DND-41 (cell line): ENCODE measurements at regions not wholly inside any gene's neighbourhood (a gene's known extent, or its start where the extent isn't known, plus 50 kb on each side); places are given as distances from the start of the nearest gene placed in this dataset.

Source experiments
- ATAC-seq: fragments of 200-7000 bp; cut with Tn5 transposase; 3 replicates; pipeline ENCODE4 v1.9.1; 2021; ENCODE audit warnings: low read depth; ENCODE audit not compliant: insufficient read depth
- DNase-seq: peaks from one replicate; pipeline ENCODE4 v3.0.0-alpha.2; 2020
- H2AFZ ChIP-seq: 2 replicates; pipeline ENCODE4 v1.6.0; 2012; ENCODE audit warnings: low read depth, low read length
- H3K27ac ChIP-seq: 2 replicates; pipeline ENCODE4 v1.5.1; 2012; ENCODE audit warnings: low read length, inconsistent platforms
- H3K27me3 ChIP-seq: fragments of 200-600 bp; sonication (generic); 2 replicates; pipeline ENCODE4 v1.6.0; 2012; ENCODE audit warnings: low read length, mild to moderate bottlenecking, inconsistent platforms; ENCODE audit not compliant: insufficient read depth, poor library complexity
- H3K36me3 ChIP-seq: 2 replicates; pipeline ENCODE4 v1.5.1; 2012; ENCODE audit warnings: low read length, inconsistent platforms; ENCODE audit not compliant: insufficient read depth
- H3K4me1 ChIP-seq: 2 replicates; pipeline ENCODE4 v1.5.1; 2012; ENCODE audit warnings: mild to moderate bottlenecking, low read length; ENCODE audit not compliant: insufficient read depth
- H3K4me2 ChIP-seq: 2 replicates; pipeline ENCODE4 v1.6.0; 2012; ENCODE audit warnings: mild to moderate bottlenecking, moderate library complexity, low read length, inconsistent platforms; ENCODE audit not compliant: insufficient read depth
- H3K4me3 ChIP-seq, 2 experiments: fragments of 200-600 bp in 1 of 2; shearing (Covaris generic) in 1 of 2; 2 replicates each; pipeline ENCODE4 v1.5.1; 2012 to 2016; ENCODE audit warnings: inconsistent platforms in 2 of 2, low read length in 2 of 2, mild to moderate bottlenecking in 2 of 2, low read depth in 1 of 2, moderate library complexity in 1 of 2
- H3K79me2 ChIP-seq: 2 replicates; pipeline ENCODE4 v1.6.0; 2012; ENCODE audit warnings: low read length, inconsistent platforms; ENCODE audit not compliant: insufficient read depth
- H3K9ac ChIP-seq: 2 replicates; pipeline ENCODE4 v1.6.0; 2012; ENCODE audit warnings: low read depth, mild to moderate bottlenecking, inconsistent platforms, low read length, moderate library complexity
- H3K9me3 ChIP-seq: 2 replicates; pipeline ENCODE4 v1.5.1; 2012; ENCODE audit warnings: low read length, moderate library complexity, mild to moderate bottlenecking, inconsistent platforms; ENCODE audit not compliant: insufficient read depth, severe bottlenecking
- H4K20me1 ChIP-seq: 2 replicates; pipeline ENCODE4 v1.6.0; 2012; ENCODE audit warnings: low read length; ENCODE audit not compliant: insufficient read depth
- CTCF ChIP-seq: IDR thresholded peaks from 2 replicates; pipeline ENCODE4 v1.5.1; 2012; ENCODE audit warnings: borderline replicate concordance, low read length, moderate library complexity, mild to moderate bottlenecking; ENCODE audit not compliant: poor library complexity, severe bottlenecking; ENCODE audit errors: extremely low read depth
- EZH2 ChIP-seq: IDR thresholded peaks from 3 replicates; pipeline ENCODE4 v1.6.1; 2012; ENCODE audit warnings: borderline replicate concordance, low read depth, mild to moderate bottlenecking, moderate library complexity, low read length, inconsistent platforms; ENCODE audit not compliant: severe bottlenecking

DNA sequence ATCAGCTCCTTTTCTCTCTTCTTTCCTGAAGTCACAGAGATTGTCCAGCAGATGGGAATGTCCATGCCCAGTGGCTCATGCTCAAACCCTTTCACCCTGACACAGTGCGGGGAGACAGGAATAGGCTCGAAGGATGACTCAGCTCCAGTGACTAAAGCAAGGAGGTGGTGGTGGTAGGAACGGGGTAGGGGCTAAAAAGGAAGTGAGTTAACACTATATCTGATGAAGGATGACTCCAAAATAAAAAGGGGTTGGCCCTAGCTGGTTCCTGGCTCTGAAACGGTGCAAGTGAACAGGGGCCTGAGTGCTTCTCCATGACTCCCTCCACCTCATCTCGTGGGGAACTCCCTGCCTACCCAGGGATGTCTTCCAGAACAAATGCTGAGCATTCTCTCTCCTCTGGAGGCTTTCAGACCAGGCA is 167.4 kb upstream of the LPP start:
- no peaks in the 10 kb centered on the region for H3K9me3 ChIP-seq
- H2AFZ ChIP-seq = peak overlapping the region; percentile 6
- H3K9ac ChIP-seq = 0 out of 2 replicates have a peak overlapping the region, but pooled peaks have one; percentile 1
- no peaks in the 10 kb centered on the region for H4K20me1 ChIP-seq
- ATAC-seq (peak; percentile 85), DNase-seq (peak; percentile 60)
- H3K36me3 ChIP-seq = no peaks in the 10 kb centered on the region
- H3K4me1 ChIP-seq = peaks cover 49% of the 10 kb centered on the region
- H3K4me3 ChIP-seq = no peak overlapping the region
- TF ChIP-seq EZH2 (no peak), CTCF (no peak)
- no peaks in the 10 kb centered on the region for H3K27me3 ChIP-seq
- H3K79me2 ChIP-seq = no peaks in the 10 kb centered on the region
- no peak overlapping the region for H3K4me2 ChIP-seq
- H3K27ac ChIP-seq = peak overlapping the region; percentile 69

DNA sequence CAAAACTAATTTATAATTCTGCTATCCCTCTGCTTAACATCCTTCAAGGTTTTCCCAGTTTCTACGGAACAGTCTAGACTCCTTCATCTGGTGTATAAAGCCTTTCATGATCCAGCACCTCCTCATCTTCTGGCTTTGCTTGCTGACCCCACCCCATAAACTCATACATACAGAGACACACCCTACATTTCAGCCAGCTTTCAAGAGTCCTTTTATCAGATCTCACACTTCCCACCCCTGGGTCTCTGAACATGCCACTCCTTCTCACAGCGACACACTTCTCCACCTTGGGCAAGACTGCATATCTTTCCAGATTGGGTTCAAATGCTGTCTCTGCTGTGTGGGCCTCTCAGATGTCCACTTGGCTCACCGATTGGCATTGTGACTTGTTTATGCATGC is 166.8 kb upstream of the LPP start:
- Histone ChIP-seq H3K4me2 (no peak overlapping the region), H3K27ac (peak overlapping the region; percentile 69), H2AFZ (no peak overlapping the region), H3K36me3 (no peaks in the 10 kb centered on the region), H3K9me3 (no peaks in the 10 kb centered on the region), H4K20me1 (no peaks in the 10 kb centered on the region), H3K79me2 (no peaks in the 10 kb centered on the region), H3K9ac (0 out of 2 replicates have a peak overlapping the region, but pooled peaks have one; percentile 1), H3K27me3 (no peaks in the 10 kb centered on the region), H3K4me3 (no peak overlapping the region), H3K4me1 (peaks cover 49% of the 10 kb centered on the region)
- ATAC-seq (no peak), DNase-seq (no peak)
- TF ChIP-seq CTCF (no peak), EZH2 (no peak)

DNA sequence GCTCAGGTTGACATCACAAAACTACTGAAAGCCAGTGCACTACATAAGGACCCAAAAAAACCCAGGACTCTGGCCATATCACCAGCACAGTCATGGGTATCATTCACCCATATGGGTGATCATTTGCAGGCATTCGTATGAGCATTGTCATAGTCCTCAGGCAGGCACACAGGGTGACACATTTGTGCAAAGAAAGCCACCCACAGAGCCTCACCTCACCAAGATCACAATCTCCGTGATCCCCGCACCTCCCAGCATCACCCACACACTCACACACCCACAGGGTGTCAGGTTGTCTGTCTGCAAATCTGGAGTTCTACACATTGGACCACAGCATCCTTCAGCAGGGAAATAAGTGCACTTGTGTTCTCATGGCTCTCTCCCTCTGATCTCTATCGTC is 166.0 kb upstream of the LPP start:
- TF ChIP-seq CTCF (no peak), EZH2 (no peak)
- Histone ChIP-seq H3K9ac (no peak overlapping the region), H3K79me2 (no peaks in the 10 kb centered on the region), H3K9me3 (no peaks in the 10 kb centered on the region), H3K4me1 (peaks cover 50% of the 10 kb centered on the region), H3K27me3 (no peaks in the 10 kb centered on the region), H3K4me2 (no peak overlapping the region), H4K20me1 (no peaks in the 10 kb centered on the region), H3K36me3 (no peaks in the 10 kb centered on the region), H3K27ac (peak overlapping the region; percentile 69), H3K4me3 (no peak overlapping the region), H2AFZ (no peak overlapping the region)
- DNase-seq = no peak
- ATAC-seq = peak; percentile 19; the same call in 1 of the 3 replicates
